ENCODE measurements at regions not wholly inside any gene's neighbourhood (a gene's known extent, or its start where the extent isn't known, plus 50 kb on each side); places are given as distances from the start of the nearest gene placed in this dataset.

DNA sequence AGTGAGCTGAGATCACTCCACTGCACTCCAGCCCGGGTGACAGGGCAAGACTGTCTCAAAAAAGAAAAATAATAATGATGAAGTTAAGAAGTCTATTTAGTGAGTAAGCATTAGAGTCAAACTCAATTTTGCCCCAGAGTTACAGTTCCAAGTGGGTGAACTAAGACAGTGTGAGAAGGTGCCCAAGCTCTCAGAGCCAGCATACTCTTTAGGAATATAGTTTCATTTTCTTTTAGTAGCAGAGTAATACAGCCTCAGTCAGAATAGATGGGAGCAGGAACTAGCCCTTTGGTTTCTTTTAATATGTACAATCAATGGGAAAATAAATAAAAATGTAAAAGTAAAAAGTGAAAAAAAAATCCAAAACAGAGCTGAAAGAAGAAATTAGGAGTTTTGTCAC, 87.0 kb upstream of the ADGRF1 start:
- 100% methylated on average over 1 of the region's 1 CpG for WGBS
- Histone ChIP-seq H4K91ac (ENCODE audit: low read length) (no peak overlapping the region), H3K4me1 (ENCODE audit: control insufficient read depth, insufficient read depth, low read depth, low read length) (peaks cover 6% of the 10 kb centered on the region), H3K9ac (ENCODE audit: low read length) (no peak overlapping the region), H3K4me3 (ENCODE audit: insufficient read depth in 1 of 2, low read depth in 1 of 2, low read length in 2 of 2) (no peak overlapping the region), H2AFZ (ENCODE audit: low read depth, low read length) (no peak overlapping the region), H3K36me3 (ENCODE audit: control insufficient read depth in 1 of 2, insufficient read depth in 2 of 2, low read depth in 1 of 2, low read length in 2 of 2) (no peaks in the 10 kb centered on the region), H4K8ac (ENCODE audit: low read length) (no peak overlapping the region), H2AK5ac (ENCODE audit: low read length, severe bottlenecking) (no peak overlapping the region), H3K9me3 (ENCODE audit: control insufficient read depth, low read length) (no peaks in the 10 kb centered on the region), H3K27me3 (ENCODE audit: control insufficient read depth in 1 of 2, insufficient read depth in 1 of 2, low read length in 2 of 2) (no peaks in the 10 kb centered on the region), H3K23ac (ENCODE audit: low read length in 2 of 2) (no peak overlapping the region), H2BK5ac (ENCODE audit: low read depth, low read length, poor library complexity, severe bottlenecking) (no peak overlapping the region), H2BK15ac (ENCODE audit: low read depth, poor library complexity, severe bottlenecking) (no peak overlapping the region), H3K14ac (ENCODE audit: low read length in 2 of 2) (no peak overlapping the region), H3K18ac (ENCODE audit: low read depth in 1 of 2, low read length in 2 of 2) (peak overlapping the region in 1 of 2 experiments; percentile 56), H3K4ac (ENCODE audit: low read depth in 1 of 2, low read length in 2 of 2) (no peak overlapping the region), H3K27ac (ENCODE audit: low read length, poor library complexity, severe bottlenecking) (no peak overlapping the region), H3K79me1 (replicated peaks; ENCODE audit: low read length, poor library complexity, severe bottlenecking) (no peaks in the 10 kb centered on the region), H3K4me2 (ENCODE audit: low read length, poor library complexity, severe bottlenecking) (no peak overlapping the region), H2BK120ac (ENCODE audit: low read depth, low read length) (no peak overlapping the region), H2BK12ac (ENCODE audit: low read length in 2 of 2) (peak overlapping the region; percentile 57 to 72)
- DNase-seq, result peak; percentile 28

DNA sequence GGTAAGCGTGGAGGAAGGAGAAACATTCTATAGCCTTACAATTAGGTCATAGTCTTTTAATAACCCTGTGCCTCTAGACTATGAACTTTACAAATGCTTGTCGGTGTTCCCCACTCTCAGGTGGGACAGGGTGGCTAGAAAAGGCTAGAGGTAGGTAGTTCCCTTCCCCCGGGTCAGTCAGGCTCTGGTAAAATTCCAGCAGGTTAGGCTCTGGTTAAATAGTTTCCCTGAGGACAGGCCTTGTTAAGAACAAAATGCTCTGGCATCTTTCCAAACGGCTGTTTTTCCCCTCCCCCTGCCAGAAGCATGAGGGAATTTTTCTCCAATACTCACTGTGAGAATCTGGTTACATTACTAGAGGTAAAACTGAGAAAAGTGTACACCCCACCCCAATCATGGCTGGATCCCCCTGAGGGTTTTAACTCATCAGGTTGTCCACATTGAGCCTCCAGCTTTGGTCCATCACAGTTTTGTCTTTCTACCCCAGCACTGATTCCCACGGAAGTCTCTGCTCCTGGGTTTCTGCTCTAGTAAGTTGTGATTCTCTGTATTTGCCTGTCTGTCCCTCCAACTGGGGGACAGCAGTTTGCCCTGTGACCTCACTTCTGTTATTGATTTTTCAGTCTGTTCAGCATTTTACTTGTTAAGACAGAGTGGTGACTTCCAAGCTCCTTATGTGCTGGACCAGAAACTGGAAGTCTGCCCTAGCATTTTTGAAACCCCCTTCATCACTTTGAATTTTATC, 84.7 kb upstream of the ADGRF1 start:
- Histone ChIP-seq H3K9ac (ENCODE audit: low read length) (peak overlapping the region; percentile 19), H4K91ac (ENCODE audit: low read length) (no peak overlapping the region), H3K14ac (ENCODE audit: low read length in 2 of 2) (no peak overlapping the region), H3K4me3 (ENCODE audit: insufficient read depth in 1 of 2, low read depth in 1 of 2, low read length in 2 of 2) (no peak overlapping the region), H3K23ac (ENCODE audit: low read length in 2 of 2) (no peak overlapping the region), H2AFZ (ENCODE audit: low read depth, low read length) (no peak overlapping the region), H4K8ac (ENCODE audit: low read length) (peak overlapping the region; percentile 79), H2AK5ac (ENCODE audit: low read length, severe bottlenecking) (peak overlapping the region; percentile 49), H3K4me1 (ENCODE audit: control insufficient read depth, insufficient read depth, low read depth, low read length) (peaks cover 6% of the 10 kb centered on the region), H3K4me2 (ENCODE audit: low read length, poor library complexity, severe bottlenecking) (no peak overlapping the region), H3K18ac (ENCODE audit: low read depth in 1 of 2, low read length in 2 of 2) (peak overlapping the region; percentile 83 to 85), H3K9me3 (ENCODE audit: control insufficient read depth, low read length) (no peaks in the 10 kb centered on the region), H2BK120ac (ENCODE audit: low read depth, low read length) (no peak overlapping the region), H3K79me1 (replicated peaks; ENCODE audit: low read length, poor library complexity, severe bottlenecking) (no peaks in the 10 kb centered on the region), H2BK12ac (ENCODE audit: low read length in 2 of 2) (peak overlapping the region; percentile 73 to 99), H3K4ac (ENCODE audit: low read depth in 1 of 2, low read length in 2 of 2) (peak overlapping the region in 1 of 2 experiments; percentile 41), H3K27ac (ENCODE audit: low read length, poor library complexity, severe bottlenecking) (peak overlapping the region; percentile 59), H2BK15ac (ENCODE audit: low read depth, poor library complexity, severe bottlenecking) (no peak overlapping the region), H3K36me3 (ENCODE audit: control insufficient read depth in 1 of 2, insufficient read depth in 2 of 2, low read depth in 1 of 2, low read length in 2 of 2) (no peaks in the 10 kb centered on the region), H2BK5ac (ENCODE audit: low read depth, low read length, poor library complexity, severe bottlenecking) (no peak overlapping the region), H3K27me3 (ENCODE audit: control insufficient read depth in 1 of 2, insufficient read depth in 1 of 2, low read length in 2 of 2) (no peaks in the 10 kb centered on the region)
- DNase-seq, result peak; percentile 40
- 41% methylated on average over 4 of the region's 5 CpGs for WGBS

DNA sequence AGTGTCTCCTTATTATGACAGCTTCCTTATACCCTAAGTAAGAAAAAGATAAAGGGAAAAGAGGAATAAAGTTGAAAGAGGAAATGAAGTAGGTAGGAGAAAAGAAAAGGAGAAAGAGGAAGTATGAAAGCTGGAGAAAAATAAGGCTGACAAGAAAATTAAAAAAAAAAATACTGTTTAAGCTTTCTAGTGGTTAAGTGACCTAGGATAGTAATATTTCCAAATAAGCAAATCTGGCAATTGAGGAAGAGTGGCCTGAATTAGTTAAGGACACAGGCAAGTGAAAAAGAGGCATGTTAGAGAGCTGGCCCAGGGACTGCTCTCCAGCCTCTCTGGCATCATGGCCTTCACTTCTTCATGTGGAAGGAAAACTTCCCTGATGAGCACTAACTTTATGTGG, 76.5 kb upstream of the ADGRF1 start:
- H3K18ac ChIP-seq (ENCODE audit: low read depth in 1 of 2, low read length in 2 of 2), result peak overlapping the region in 1 of 2 experiments; percentile 34

DNA sequence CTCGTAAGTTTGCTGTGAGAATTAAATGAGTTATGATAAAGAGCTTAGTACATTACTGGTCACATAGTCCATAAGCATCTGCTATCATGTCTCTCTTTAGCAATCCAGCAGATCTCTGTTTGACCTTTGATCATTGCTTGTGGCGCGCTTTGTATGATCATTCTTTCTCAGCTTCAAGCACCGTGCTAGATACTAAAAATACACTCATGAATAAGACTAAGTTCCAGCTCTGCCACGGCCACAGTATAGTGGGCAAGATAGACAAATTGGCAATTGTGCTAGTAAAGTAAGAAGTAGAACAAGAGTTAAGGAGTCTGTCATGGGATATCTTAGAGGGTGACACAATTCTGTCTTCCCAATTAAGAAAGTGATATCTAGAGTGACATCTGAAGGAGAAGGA, 75.2 kb upstream of the ADGRF1 start:
- Histone ChIP-seq H2AFZ (ENCODE audit: low read depth, low read length) (no peak overlapping the region), H3K4me3 (ENCODE audit: insufficient read depth in 1 of 2, low read depth in 1 of 2, low read length in 2 of 2) (no peak overlapping the region), H3K4me2 (ENCODE audit: low read length, poor library complexity, severe bottlenecking) (no peak overlapping the region), H3K9me3 (ENCODE audit: control insufficient read depth, low read length) (no peaks in the 10 kb centered on the region), H3K27me3 (ENCODE audit: control insufficient read depth in 1 of 2, insufficient read depth in 1 of 2, low read length in 2 of 2) (no peaks in the 10 kb centered on the region), H2BK15ac (ENCODE audit: low read depth, poor library complexity, severe bottlenecking) (no peak overlapping the region), H2BK5ac (ENCODE audit: low read depth, low read length, poor library complexity, severe bottlenecking) (no peak overlapping the region), H3K4me1 (ENCODE audit: control insufficient read depth, insufficient read depth, low read depth, low read length) (peaks cover 3% of the 10 kb centered on the region), H4K91ac (ENCODE audit: low read length) (no peak overlapping the region), H2BK12ac (ENCODE audit: low read length in 2 of 2) (no peak overlapping the region), H3K14ac (ENCODE audit: low read length in 2 of 2) (no peak overlapping the region), H3K36me3 (ENCODE audit: control insufficient read depth in 1 of 2, insufficient read depth in 2 of 2, low read depth in 1 of 2, low read length in 2 of 2) (no peaks in the 10 kb centered on the region), H2BK120ac (ENCODE audit: low read depth, low read length) (no peak overlapping the region), H3K9ac (ENCODE audit: low read length) (no peak overlapping the region), H3K4ac (ENCODE audit: low read depth in 1 of 2, low read length in 2 of 2) (no peak overlapping the region), H3K27ac (ENCODE audit: low read length, poor library complexity, severe bottlenecking) (no peak overlapping the region), H2AK5ac (ENCODE audit: low read length, severe bottlenecking) (no peak overlapping the region), H4K8ac (ENCODE audit: low read length) (no peak overlapping the region), H3K18ac (ENCODE audit: low read depth in 1 of 2, low read length in 2 of 2) (no peak overlapping the region), H3K79me1 (replicated peaks; ENCODE audit: low read length, poor library complexity, severe bottlenecking) (no peaks in the 10 kb centered on the region), H3K23ac (ENCODE audit: low read length in 2 of 2) (no peak overlapping the region)
- 96% methylated on average over 4 of the region's 5 CpGs for WGBS
- DNase-seq, result no peak

More for the DNA sequence above, 76.5 kb upstream of the ADGRF1 start:
- H3K36me3 ChIP-seq (ENCODE audit: control insufficient read depth in 1 of 2, insufficient read depth in 2 of 2, low read depth in 1 of 2, low read length in 2 of 2), result no peaks in the 10 kb centered on the region
- H3K4ac ChIP-seq (ENCODE audit: low read depth in 1 of 2, low read length in 2 of 2), result no peak overlapping the region
- H2BK5ac ChIP-seq (ENCODE audit: low read depth, low read length, poor library complexity, severe bottlenecking), result no peak overlapping the region
- H2BK120ac ChIP-seq (ENCODE audit: low read depth, low read length), result no peak overlapping the region
- no peak overlapping the region for H2BK12ac ChIP-seq (ENCODE audit: low read length in 2 of 2)
- H2AFZ ChIP-seq (ENCODE audit: low read depth, low read length), result no peak overlapping the region
- no peak overlapping the region for H3K4me2 ChIP-seq (ENCODE audit: low read length, poor library complexity, severe bottlenecking)
- no peak overlapping the region for H3K27ac ChIP-seq (ENCODE audit: low read length, poor library complexity, severe bottlenecking)
- no peak overlapping the region for H4K8ac ChIP-seq (ENCODE audit: low read length)
- H3K23ac ChIP-seq (ENCODE audit: low read length in 2 of 2), result no peak overlapping the region
- no peak overlapping the region for H3K9ac ChIP-seq (ENCODE audit: low read length)
- H3K4me3 ChIP-seq (ENCODE audit: insufficient read depth in 1 of 2, low read depth in 1 of 2, low read length in 2 of 2), result no peak overlapping the region
- H3K9me3 ChIP-seq (ENCODE audit: control insufficient read depth, low read length), result no peaks in the 10 kb centered on the region
- H3K14ac ChIP-seq (ENCODE audit: low read length in 2 of 2), result no peak overlapping the region
- H4K91ac ChIP-seq (ENCODE audit: low read length), result no peak overlapping the region
- DNase-seq, result no peak
- no peaks in the 10 kb centered on the region for H3K79me1 ChIP-seq (replicated peaks; ENCODE audit: low read length, poor library complexity, severe bottlenecking)
- no peak overlapping the region for H2BK15ac ChIP-seq (ENCODE audit: low read depth, poor library complexity, severe bottlenecking)
- H3K4me1 ChIP-seq (ENCODE audit: control insufficient read depth, insufficient read depth, low read depth, low read length), result no peaks in the 10 kb centered on the region
- no peak overlapping the region for H2AK5ac ChIP-seq (ENCODE audit: low read length, severe bottlenecking)
- no peaks in the 10 kb centered on the region for H3K27me3 ChIP-seq (ENCODE audit: control insufficient read depth in 1 of 2, insufficient read depth in 1 of 2, low read length in 2 of 2)
